ENCODE measurements at regions not wholly inside any gene's neighbourhood (a gene's known extent, or its start where the extent isn't known, plus 50 kb on each side); places are given as distances from the start of the nearest gene placed in this dataset.

DNA sequence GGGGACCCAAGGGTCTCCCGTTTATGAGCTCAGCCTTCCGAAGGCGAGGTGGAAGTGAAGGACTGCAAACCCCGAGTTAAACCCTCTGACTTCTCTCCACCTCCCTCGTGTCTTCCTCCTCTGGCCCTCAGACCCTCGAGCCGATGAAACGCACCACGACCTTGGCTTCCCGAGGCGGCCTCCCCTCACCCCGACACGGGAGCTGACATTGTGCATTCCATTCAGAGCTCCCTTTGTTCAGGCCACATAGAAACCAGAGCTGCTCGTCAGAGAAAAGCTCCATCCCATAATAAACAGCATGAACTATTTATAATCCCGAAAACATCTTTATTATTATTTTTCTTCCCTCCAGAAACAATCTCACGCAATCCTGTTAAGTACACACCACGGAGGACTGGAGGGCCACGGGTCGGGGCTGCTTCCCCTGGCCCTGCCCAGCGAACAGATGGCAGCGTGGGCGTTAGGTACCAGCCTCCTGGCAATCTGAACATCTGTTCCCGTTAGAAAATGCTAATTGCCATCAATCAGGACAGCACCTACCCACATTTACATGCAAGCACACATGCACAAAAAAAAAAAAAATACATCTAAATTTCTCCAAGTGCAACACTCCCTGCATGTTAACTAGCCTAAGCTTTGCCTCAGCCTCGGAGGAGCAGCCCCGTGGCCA is 145.7 kb downstream of the RBFOX3 start:
- Histone ChIP-seq H3K9ac (ENCODE audit: low read length) (no peak overlapping the region), H3F3A (ENCODE audit: insufficient read depth, low read length, poor library complexity, severe bottlenecking) (no peaks in the 10 kb centered on the region), H3K27me3 (ENCODE audit: insufficient read depth, low read depth, low read length) (no peaks in the 10 kb centered on the region), H3K27ac (ENCODE audit: low read length) (no peak overlapping the region), H4K20me1 (ENCODE audit: insufficient read depth) (no peaks in the 10 kb centered on the region), H2AFZ (ENCODE audit: low read depth, low read length) (no peak overlapping the region), H3K36me3 (ENCODE audit: insufficient read depth, low read length) (no peaks in the 10 kb centered on the region), H3K9me3 (ENCODE audit: low read length) (no peaks in the 10 kb centered on the region), H3K9me2 (ENCODE audit: insufficient read depth, low read length) (no peaks in the 10 kb centered on the region), H3K4me3 (ENCODE audit: low read length) (no peak overlapping the region), H3K79me2 (replicated peaks; ENCODE audit: insufficient read depth, low read length) (no peaks in the 10 kb centered on the region), H3K4me2 (ENCODE audit: low read length) (no peak overlapping the region)
- no peak for TF ChIP-seq MXI1 (conservative IDR thresholded peaks at IDR 0.05; ENCODE audit: poor library complexity, severe bottlenecking)
- TF ChIP-seq, protein P1, sequence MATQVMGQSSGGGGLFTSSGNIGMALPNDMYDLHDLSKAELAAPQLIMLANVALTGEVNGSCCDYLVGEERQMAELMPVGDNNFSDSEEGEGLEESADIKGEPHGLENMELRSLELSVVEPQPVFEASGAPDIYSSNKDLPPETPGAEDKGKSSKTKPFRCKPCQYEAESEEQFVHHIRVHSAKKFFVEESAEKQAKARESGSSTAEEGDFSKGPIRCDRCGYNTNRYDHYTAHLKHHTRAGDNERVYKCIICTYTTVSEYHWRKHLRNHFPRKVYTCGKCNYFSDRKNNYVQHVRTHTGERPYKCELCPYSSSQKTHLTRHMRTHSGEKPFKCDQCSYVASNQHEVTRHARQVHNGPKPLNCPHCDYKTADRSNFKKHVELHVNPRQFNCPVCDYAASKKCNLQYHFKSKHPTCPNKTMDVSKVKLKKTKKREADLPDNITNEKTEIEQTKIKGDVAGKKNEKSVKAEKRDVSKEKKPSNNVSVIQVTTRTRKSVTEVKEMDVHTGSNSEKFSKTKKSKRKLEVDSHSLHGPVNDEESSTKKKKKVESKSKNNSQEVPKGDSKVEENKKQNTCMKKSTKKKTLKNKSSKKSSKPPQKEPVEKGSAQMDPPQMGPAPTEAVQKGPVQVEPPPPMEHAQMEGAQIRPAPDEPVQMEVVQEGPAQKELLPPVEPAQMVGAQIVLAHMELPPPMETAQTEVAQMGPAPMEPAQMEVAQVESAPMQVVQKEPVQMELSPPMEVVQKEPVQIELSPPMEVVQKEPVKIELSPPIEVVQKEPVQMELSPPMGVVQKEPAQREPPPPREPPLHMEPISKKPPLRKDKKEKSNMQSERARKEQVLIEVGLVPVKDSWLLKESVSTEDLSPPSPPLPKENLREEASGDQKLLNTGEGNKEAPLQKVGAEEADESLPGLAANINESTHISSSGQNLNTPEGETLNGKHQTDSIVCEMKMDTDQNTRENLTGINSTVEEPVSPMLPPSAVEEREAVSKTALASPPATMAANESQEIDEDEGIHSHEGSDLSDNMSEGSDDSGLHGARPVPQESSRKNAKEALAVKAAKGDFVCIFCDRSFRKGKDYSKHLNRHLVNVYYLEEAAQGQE (IDR thresholded peaks at IDR 0.05; ENCODE audit: borderline replicate concordance) = no peak
- TF ChIP-seq RAD21 (conservative IDR thresholded peaks at IDR 0.05) = no peak
- no peak for TF ChIP-seq EZH2 (IDR thresholded peaks at IDR 0.05; ENCODE audit: borderline replicate concordance, insufficient read depth, low read length, poor library complexity, severe bottlenecking)

GRCh38 chr17:79464318-79465010 is 146.4 kb downstream of the RBFOX3 start:
- H3K9ac ChIP-seq (ENCODE audit: low read length) = no peak overlapping the region
- H3K27me3 ChIP-seq (ENCODE audit: insufficient read depth, low read depth, low read length) = no peaks in the 10 kb centered on the region
- no peaks in the 10 kb centered on the region for H3K9me3 ChIP-seq (ENCODE audit: low read length)
- no peaks in the 10 kb centered on the region for H3F3A ChIP-seq (ENCODE audit: insufficient read depth, low read length, poor library complexity, severe bottlenecking)
- H4K20me1 ChIP-seq (ENCODE audit: insufficient read depth) = no peaks in the 10 kb centered on the region
- H3K36me3 ChIP-seq (ENCODE audit: insufficient read depth, low read length) = no peaks in the 10 kb centered on the region
- TF ChIP-seq SMC3 (conservative IDR thresholded peaks at IDR 0.05; ENCODE audit: poor library complexity) = no peak
- TF ChIP-seq MXI1 (conservative IDR thresholded peaks at IDR 0.05; ENCODE audit: poor library complexity, severe bottlenecking) = no peak
- TF ChIP-seq POLR2AphosphoS5 (IDR thresholded peaks at IDR 0.05) = no peak
- TF ChIP-seq TAF1 (IDR thresholded peaks at IDR 0.05; ENCODE audit: low read depth) = no peak
- TF ChIP-seq EP300 (conservative IDR thresholded peaks at IDR 0.05; ENCODE audit: poor library complexity, severe bottlenecking) = no peak
- TF ChIP-seq CTCF (IDR thresholded peaks at IDR 0.05; ENCODE audit: poor library complexity, severe bottlenecking) = no peak
- no peak for TF ChIP-seq EZH2 (IDR thresholded peaks at IDR 0.05; ENCODE audit: borderline replicate concordance, insufficient read depth, low read length, poor library complexity, severe bottlenecking)
- TF ChIP-seq RAD21 (conservative IDR thresholded peaks at IDR 0.05) = no peak
- TF ChIP-seq, protein P1 (IDR thresholded peaks at IDR 0.05; ENCODE audit: borderline replicate concordance) = no peak
- H3K79me2 ChIP-seq (replicated peaks; ENCODE audit: insufficient read depth, low read length) = no peaks in the 10 kb centered on the region
- no peak overlapping the region for H3K27ac ChIP-seq (ENCODE audit: low read length)
- H3K4me3 ChIP-seq (ENCODE audit: low read length) = no peak overlapping the region
- no peak overlapping the region for H2AFZ ChIP-seq (ENCODE audit: low read depth, low read length)
- no peaks in the 10 kb centered on the region for H3K9me2 ChIP-seq (ENCODE audit: insufficient read depth, low read length)
- no peak overlapping the region for H3K4me2 ChIP-seq (ENCODE audit: low read length)

Measured in neural cell (in vitro differentiated cells).